ENCODE measurements at regions not wholly inside any gene's neighbourhood (a gene's known extent, or its start where the extent isn't known, plus 50 kb on each side); places are given as distances from the start of the nearest gene placed in this dataset.
"Not testable (repeated sequence)": the region's sequence is repeated elsewhere in the genome, so short reads cannot be mapped to it uniquely, and the experiment has no call there.

- TF ChIP-seq, protein P1, sequence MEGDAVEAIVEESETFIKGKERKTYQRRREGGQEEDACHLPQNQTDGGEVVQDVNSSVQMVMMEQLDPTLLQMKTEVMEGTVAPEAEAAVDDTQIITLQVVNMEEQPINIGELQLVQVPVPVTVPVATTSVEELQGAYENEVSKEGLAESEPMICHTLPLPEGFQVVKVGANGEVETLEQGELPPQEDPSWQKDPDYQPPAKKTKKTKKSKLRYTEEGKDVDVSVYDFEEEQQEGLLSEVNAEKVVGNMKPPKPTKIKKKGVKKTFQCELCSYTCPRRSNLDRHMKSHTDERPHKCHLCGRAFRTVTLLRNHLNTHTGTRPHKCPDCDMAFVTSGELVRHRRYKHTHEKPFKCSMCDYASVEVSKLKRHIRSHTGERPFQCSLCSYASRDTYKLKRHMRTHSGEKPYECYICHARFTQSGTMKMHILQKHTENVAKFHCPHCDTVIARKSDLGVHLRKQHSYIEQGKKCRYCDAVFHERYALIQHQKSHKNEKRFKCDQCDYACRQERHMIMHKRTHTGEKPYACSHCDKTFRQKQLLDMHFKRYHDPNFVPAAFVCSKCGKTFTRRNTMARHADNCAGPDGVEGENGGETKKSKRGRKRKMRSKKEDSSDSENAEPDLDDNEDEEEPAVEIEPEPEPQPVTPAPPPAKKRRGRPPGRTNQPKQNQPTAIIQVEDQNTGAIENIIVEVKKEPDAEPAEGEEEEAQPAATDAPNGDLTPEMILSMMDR (IDR thresholded peaks at IDR 0.05) = not testable (repeated sequence)
- not testable (repeated sequence) for TF ChIP-seq POLR2A (IDR thresholded peaks at IDR 0.05)
Observed at GRCh38 chr9:87210658-87211057, 263.4 kb upstream of the GAS1 start.
